ENCODE measurements at regions not wholly inside any gene's neighbourhood (a gene's known extent, or its start where the extent isn't known, plus 50 kb on each side); places are given as distances from the start of the nearest gene placed in this dataset.

DNA sequence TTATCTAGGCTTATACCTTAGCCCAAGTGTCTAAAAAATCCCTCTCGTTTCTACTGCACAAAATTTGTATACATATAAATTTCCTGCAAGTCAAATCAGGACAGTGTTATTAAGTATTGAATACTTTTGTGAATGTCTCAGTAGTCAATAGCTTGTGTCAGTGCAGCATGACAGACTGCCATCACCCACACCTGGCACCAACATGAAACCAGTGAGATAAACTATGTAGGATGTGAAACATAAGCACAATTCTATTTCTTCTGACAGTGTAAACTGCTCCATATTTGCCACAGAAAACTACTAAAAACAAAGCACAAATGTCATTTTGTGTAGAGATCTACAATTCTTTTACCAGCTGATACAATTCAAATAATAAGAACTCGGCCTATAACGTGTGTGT, 542.1 kb upstream of the LUZP2 start:
- Histone ChIP-seq H3K27ac (ENCODE audit: low read length) (no peak overlapping the region), H3K4me1 (ENCODE audit: insufficient read depth, low read length) (peaks cover 16% of the 10 kb centered on the region), H3K9me3 (ENCODE audit: insufficient read depth, low read depth, low read length) (no peaks in the 10 kb centered on the region), H3K27me3 (ENCODE audit: insufficient read depth, low read length) (no peaks in the 10 kb centered on the region), H3K4me3 (ENCODE audit: low read length) (no peak overlapping the region), H3K9ac (ENCODE audit: low read depth, low read length) (no peak overlapping the region), H3K36me3 (ENCODE audit: insufficient read depth, low read depth, low read length) (no peaks in the 10 kb centered on the region)

DNA sequence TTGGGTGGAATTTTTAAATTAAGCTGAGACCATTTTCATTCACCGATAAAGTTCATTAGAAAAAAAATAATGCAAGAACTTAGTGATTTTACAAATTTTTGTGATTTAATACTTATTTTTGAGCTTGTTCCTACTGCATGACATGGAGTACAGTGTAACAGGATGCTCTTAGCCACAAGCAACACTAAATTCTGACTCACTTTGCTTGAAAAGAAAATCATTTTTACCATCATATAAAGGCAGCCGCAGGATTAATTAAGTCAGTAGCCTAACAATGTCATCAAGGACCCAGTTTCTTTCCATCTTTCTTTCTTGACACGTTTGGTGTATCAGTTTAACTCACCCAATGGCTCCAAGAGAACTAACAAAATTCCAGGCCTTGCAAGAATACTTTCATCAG, 540.3 kb upstream of the LUZP2 start:
- Histone ChIP-seq H3K36me3 (ENCODE audit: insufficient read depth, low read depth, low read length) (no peaks in the 10 kb centered on the region), H3K9ac (ENCODE audit: low read depth, low read length) (no peak overlapping the region), H3K27ac (ENCODE audit: low read length) (no peak overlapping the region), H3K27me3 (ENCODE audit: insufficient read depth, low read length) (no peaks in the 10 kb centered on the region), H3K4me3 (ENCODE audit: low read length) (no peak overlapping the region), H3K4me1 (ENCODE audit: insufficient read depth, low read length) (peaks cover 24% of the 10 kb centered on the region), H3K9me3 (ENCODE audit: insufficient read depth, low read depth, low read length) (no peaks in the 10 kb centered on the region)

DNA sequence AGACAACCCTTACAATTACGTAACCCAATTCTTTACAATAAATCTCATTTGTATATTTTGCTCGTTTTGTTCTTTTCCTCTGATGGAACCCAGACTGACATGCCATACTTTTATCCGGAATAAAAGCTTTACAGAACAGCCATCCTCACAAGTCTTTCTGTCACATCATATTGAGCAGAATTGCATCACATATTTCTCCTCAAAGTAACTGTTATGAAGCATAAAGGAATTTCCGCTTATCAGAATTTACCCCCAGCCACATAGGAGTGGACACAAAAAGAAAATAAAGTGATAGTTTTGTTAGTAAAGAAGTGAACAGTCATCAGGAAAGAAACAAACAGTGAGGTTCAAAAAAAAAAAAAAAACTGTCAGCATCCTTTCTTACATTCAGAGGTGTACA, 539.5 kb upstream of the LUZP2 start:
- no peak overlapping the region for H3K27ac ChIP-seq (ENCODE audit: low read length)
- peaks cover 24% of the 10 kb centered on the region for H3K4me1 ChIP-seq (ENCODE audit: insufficient read depth, low read length)
- no peak overlapping the region for H3K9ac ChIP-seq (ENCODE audit: low read depth, low read length)
- H3K36me3 ChIP-seq (ENCODE audit: insufficient read depth, low read depth, low read length): no peaks in the 10 kb centered on the region
- no peaks in the 10 kb centered on the region for H3K27me3 ChIP-seq (ENCODE audit: insufficient read depth, low read length)
- H3K4me3 ChIP-seq (ENCODE audit: low read length): no peak overlapping the region
- no peaks in the 10 kb centered on the region for H3K9me3 ChIP-seq (ENCODE audit: insufficient read depth, low read depth, low read length)

DNA sequence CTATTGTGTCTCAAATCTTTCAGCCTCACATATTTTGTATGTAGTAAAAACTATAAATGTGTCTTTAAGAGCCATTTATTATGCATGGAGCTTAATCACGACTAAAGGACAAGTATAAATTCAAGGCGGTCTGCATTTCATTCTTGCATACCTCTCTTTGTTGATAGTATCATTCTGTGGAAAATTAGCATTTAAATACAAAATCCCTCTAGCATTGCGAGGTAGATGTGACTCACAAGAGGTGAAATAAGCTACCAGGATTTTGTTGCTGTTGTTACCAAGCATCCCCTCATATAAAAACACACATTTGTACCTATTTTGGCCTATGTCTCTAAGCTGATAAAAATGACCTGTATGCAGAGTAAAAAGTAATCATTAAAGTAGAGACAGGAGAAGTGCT, 537.4 kb upstream of the LUZP2 start:
- H3K4me3 ChIP-seq (ENCODE audit: low read length): peak overlapping the region; percentile 32; the same call in 1 of the 2 replicates
- no peaks in the 10 kb centered on the region for H3K36me3 ChIP-seq (ENCODE audit: insufficient read depth, low read depth, low read length)
- no peaks in the 10 kb centered on the region for H3K9me3 ChIP-seq (ENCODE audit: insufficient read depth, low read depth, low read length)
- H3K27me3 ChIP-seq (ENCODE audit: insufficient read depth, low read length): no peaks in the 10 kb centered on the region
- H3K4me1 ChIP-seq (ENCODE audit: insufficient read depth, low read length): peaks cover 24% of the 10 kb centered on the region
- peak overlapping the region; percentile 27; the same call in 1 of the 2 replicates for H3K9ac ChIP-seq (ENCODE audit: low read depth, low read length)
- peak overlapping the region; percentile 93 for H3K27ac ChIP-seq (ENCODE audit: low read length)

DNA sequence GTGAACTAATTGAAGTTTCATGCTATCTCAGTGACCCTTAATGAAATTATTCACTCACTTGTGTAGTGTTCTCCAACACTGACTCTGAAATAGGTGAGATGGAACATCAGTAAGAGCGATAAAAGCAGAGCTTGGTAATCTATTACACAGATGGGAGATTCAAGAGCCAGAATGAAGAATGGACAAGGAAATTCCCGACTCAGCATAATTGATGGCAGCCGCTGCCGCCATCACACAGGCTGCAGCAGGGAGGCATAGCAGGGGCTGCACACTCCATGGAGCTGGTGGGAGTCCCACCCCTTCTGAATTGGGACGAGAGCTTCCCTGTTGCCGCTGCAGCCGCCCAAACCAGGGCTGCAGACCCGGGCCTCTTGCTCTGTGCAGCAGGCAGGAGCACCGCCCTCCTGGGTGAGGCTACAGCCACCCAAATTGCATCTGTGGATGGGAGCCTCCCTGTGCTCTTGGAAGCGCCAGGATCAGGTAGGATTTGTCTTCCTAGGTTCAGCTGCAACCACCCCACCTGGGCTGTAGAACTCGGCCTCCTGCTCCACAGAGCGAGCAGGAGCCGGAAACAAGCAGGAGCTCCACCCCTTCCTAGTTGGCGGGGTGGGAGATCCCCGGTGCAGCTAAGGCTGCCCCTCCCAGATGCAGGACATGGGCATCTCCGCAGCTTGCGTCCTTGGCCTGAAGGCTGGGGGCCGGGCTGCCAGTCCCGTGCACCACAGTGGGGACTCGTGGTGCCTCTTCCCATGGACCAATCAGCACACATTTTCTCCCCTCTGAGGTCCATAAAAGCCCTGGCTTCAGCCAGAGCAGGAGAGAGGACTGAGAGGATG, 535.1 kb upstream of the LUZP2 start:
- no peak overlapping the region for H3K9ac ChIP-seq (ENCODE audit: low read depth, low read length)
- H3K4me1 ChIP-seq (ENCODE audit: insufficient read depth, low read length): peaks cover 24% of the 10 kb centered on the region
- H3K4me3 ChIP-seq (ENCODE audit: low read length): no peak overlapping the region
- H3K27ac ChIP-seq (ENCODE audit: low read length): no peak overlapping the region
- no peaks in the 10 kb centered on the region for H3K36me3 ChIP-seq (ENCODE audit: insufficient read depth, low read depth, low read length)
- H3K9me3 ChIP-seq (ENCODE audit: insufficient read depth, low read depth, low read length): no peaks in the 10 kb centered on the region
- H3K27me3 ChIP-seq (ENCODE audit: insufficient read depth, low read length): no peaks in the 10 kb centered on the region

DNA sequence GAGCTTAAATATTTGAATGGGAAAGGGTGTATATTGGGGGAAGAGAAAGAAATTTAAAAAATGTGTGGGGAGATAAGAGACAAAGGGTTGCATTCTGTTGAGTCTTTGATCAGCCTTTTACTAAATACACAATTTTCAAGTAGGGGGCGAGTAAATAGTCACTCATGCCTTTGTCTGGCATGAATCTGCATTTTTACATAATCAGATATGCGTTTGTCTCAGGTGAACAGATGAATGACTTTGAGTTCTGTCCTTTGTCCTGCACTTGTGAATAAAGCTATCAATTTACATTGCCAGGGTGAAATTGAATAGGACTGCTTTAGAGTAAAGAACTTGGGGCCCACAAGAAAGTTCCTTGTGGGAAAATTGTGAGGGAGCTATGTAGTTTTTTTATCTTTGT, 523.6 kb upstream of the LUZP2 start:
- Histone ChIP-seq H3K27me3 (ENCODE audit: insufficient read depth, low read length) (no peaks in the 10 kb centered on the region), H3K9me3 (ENCODE audit: insufficient read depth, low read depth, low read length) (peaks cover 3% of the 10 kb centered on the region; the same call in 1 of the 2 replicates), H3K9ac (ENCODE audit: low read depth, low read length) (no peak overlapping the region), H3K27ac (ENCODE audit: low read length) (no peak overlapping the region), H3K36me3 (ENCODE audit: insufficient read depth, low read depth, low read length) (no peaks in the 10 kb centered on the region), H3K4me1 (ENCODE audit: insufficient read depth, low read length) (peaks cover 17% of the 10 kb centered on the region), H3K4me3 (ENCODE audit: low read length) (no peak overlapping the region)

DNA sequence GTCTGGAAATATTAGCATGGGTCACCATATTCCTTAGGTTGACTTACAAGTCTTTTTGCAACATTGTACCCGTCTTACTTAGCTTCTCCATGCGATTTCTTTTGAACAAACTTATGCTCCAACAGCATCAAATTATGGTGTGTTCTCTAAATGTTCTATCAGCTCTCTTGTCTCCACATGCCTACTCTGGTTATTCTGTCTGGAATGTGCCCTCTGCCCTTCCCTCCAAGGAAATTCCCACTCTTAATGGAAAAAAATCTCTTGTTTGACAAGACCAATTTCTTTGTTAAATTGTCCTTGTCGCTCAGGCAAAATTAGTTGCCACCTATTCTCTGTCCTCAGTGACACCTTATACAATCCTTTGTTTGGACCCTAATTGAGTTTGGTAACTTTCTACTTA, 522.8 kb upstream of the LUZP2 start:
- H3K9ac ChIP-seq (ENCODE audit: low read depth, low read length): no peak overlapping the region
- no peaks in the 10 kb centered on the region for H3K27me3 ChIP-seq (ENCODE audit: insufficient read depth, low read length)
- no peaks in the 10 kb centered on the region for H3K36me3 ChIP-seq (ENCODE audit: insufficient read depth, low read depth, low read length)
- peaks cover 13% of the 10 kb centered on the region for H3K4me1 ChIP-seq (ENCODE audit: insufficient read depth, low read length)
- peaks cover 3% of the 10 kb centered on the region; the same call in 1 of the 2 replicates for H3K9me3 ChIP-seq (ENCODE audit: insufficient read depth, low read depth, low read length)
- no peak overlapping the region; the same call in 1 of the 2 replicates for H3K4me3 ChIP-seq (ENCODE audit: low read length)
- H3K27ac ChIP-seq (ENCODE audit: low read length): no peak overlapping the region

DNA sequence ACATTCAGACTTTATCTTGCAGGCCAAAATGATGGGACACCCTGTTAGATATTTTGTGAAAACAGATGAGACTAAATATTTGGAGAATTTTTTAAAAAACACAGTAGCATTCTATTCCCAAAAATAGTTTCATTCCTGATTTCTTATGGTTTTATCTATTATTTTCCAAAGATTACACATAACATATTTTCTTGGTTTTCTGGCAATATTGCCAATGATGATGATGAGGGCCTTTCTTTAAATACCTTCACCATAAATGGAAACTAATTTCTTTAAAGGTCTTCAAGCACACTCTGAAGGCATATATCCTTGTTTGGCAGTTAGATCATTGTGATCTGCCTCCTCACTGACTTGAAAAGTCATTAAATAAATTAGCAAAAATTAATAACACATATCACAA, 522.3 kb upstream of the LUZP2 start:
- no peaks in the 10 kb centered on the region for H3K27me3 ChIP-seq (ENCODE audit: insufficient read depth, low read length)
- peaks cover 13% of the 10 kb centered on the region for H3K4me1 ChIP-seq (ENCODE audit: insufficient read depth, low read length)
- no peak overlapping the region for H3K4me3 ChIP-seq (ENCODE audit: low read length)
- H3K9ac ChIP-seq (ENCODE audit: low read depth, low read length): no peak overlapping the region
- H3K27ac ChIP-seq (ENCODE audit: low read length): no peak overlapping the region
- H3K9me3 ChIP-seq (ENCODE audit: insufficient read depth, low read depth, low read length): peaks cover 3% of the 10 kb centered on the region; the same call in 1 of the 2 replicates
- H3K36me3 ChIP-seq (ENCODE audit: insufficient read depth, low read depth, low read length): no peaks in the 10 kb centered on the region

DNA sequence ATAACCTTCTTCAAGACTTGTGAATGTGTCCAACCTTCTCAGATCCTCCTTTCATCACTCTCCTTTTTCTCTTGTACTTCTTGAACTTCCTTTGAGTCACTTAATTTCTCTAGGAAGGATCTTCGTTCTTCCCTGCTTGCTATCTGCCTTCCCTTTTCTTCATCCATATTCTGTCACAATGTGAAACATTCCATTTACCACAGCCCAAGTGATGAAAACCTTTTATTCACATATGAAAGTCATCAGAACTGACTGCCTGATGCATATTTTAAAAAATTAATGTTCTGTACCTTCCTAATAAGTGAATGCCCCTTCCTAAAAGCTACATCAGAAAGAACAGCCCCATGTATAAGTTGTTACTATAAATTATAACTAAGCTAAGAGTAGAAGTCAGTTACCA, 520.4 kb upstream of the LUZP2 start:
- no peak overlapping the region for H3K27ac ChIP-seq (ENCODE audit: low read length)
- H3K9me3 ChIP-seq (ENCODE audit: insufficient read depth, low read depth, low read length): peaks cover 3% of the 10 kb centered on the region; the same call in 1 of the 2 replicates
- H3K36me3 ChIP-seq (ENCODE audit: insufficient read depth, low read depth, low read length): no peaks in the 10 kb centered on the region
- H3K27me3 ChIP-seq (ENCODE audit: insufficient read depth, low read length): no peaks in the 10 kb centered on the region
- H3K9ac ChIP-seq (ENCODE audit: low read depth, low read length): no peak overlapping the region
- no peak overlapping the region for H3K4me3 ChIP-seq (ENCODE audit: low read length)
- H3K4me1 ChIP-seq (ENCODE audit: insufficient read depth, low read length): peaks cover 13% of the 10 kb centered on the region

DNA sequence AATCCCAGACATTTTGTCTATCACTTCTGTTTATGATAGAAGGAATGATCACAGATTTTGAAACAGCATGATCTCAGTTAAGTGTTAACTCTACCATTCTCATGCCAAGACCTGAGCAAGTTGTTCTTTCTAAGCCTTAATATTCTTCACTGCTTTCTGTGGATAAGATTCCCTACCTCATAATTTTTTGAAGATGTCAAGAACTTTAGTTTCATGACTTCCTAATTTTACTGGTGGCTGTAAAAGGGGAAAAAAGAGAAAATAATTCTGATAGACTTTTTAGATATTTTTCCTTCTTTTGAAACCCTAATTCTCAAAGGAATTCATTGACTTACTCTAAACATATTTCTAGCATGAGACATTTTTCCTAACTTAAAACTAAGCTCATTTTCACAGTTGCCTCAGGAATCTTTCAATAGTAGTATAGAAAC, 520.0 kb upstream of the LUZP2 start:
- Histone ChIP-seq H3K9me3 (ENCODE audit: insufficient read depth, low read depth, low read length) (peaks cover 3% of the 10 kb centered on the region; the same call in 1 of the 2 replicates), H3K36me3 (ENCODE audit: insufficient read depth, low read depth, low read length) (no peaks in the 10 kb centered on the region), H3K4me1 (ENCODE audit: insufficient read depth, low read length) (peaks cover 13% of the 10 kb centered on the region), H3K9ac (ENCODE audit: low read depth, low read length) (no peak overlapping the region), H3K27me3 (ENCODE audit: insufficient read depth, low read length) (no peaks in the 10 kb centered on the region), H3K27ac (ENCODE audit: low read length) (no peak overlapping the region), H3K4me3 (ENCODE audit: low read length) (no peak overlapping the region)

DNA sequence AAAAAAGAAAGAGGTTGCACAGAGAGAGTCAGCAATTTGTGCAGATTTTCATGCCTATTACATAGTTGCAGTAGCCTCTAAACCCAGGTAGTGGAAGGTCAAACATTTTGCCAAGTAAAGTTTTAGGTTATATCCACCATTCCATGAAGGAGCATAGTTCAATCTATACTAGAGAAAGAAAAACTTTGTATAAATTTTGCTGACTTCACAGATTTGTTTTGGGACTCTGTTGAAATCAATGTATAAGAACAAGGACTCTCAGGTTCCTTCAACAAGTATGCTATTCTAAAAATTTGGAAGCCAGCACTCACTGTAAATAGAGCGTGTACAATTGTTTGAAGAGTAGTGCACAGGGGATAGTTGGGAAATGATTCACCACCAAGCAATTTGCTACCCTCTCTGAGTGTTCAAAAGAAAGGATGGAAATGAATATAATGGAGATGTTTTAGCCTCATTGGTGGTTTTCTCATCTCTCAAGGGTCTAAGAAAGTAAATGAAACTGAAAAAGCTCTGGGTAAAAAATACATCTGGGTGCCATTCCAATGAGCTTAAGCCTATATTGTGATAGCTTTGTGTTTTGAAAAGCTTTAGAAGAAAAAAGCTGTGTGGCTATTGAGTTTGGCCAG, 508.4 kb upstream of the LUZP2 start:
- Histone ChIP-seq H3K9me3 (ENCODE audit: insufficient read depth, low read depth, low read length) (no peaks in the 10 kb centered on the region), H3K4me3 (ENCODE audit: low read length) (no peak overlapping the region), H3K4me1 (ENCODE audit: insufficient read depth, low read length) (no peaks in the 10 kb centered on the region), H3K27me3 (ENCODE audit: insufficient read depth, low read length) (no peaks in the 10 kb centered on the region), H3K9ac (ENCODE audit: low read depth, low read length) (no peak overlapping the region), H3K27ac (ENCODE audit: low read length) (no peak overlapping the region), H3K36me3 (ENCODE audit: insufficient read depth, low read depth, low read length) (no peaks in the 10 kb centered on the region)
